Right lobe of liver (tissue), 6 donors: ENCODE measurements at regions not wholly inside any gene's neighbourhood (a gene's known extent, or its start where the extent isn't known, plus 50 kb on each side); places are given as distances from the start of the nearest gene placed in this dataset.

Experiments used
- ATAC-seq, 4 donors: fragments of 200-7000 bp; cut with Tn5 transposase; one replicate each; pipeline ENCODE4 v1.9.1; 2020; ENCODE audit warnings: mild to moderate bottlenecking in 4 of 4, moderate library complexity in 4 of 4
- DNase-seq, 3 donors: peaks; one replicate each; pipeline ENCODE4 v3.0.0-alpha.2; 2020
- H3K27ac ChIP-seq, 3 donors: fragments of 200-600 bp; one replicate each; pipeline ENCODE4 v1.8.0; 2022
- H3K27me3 ChIP-seq, 2 donors: fragments of 200-600 bp; one replicate each; pipeline ENCODE4 v1.8.0; 2022
- H3K36me3 ChIP-seq, 4 donors: fragments of 200-600 bp; sonication (generic) in 1 of 4; one replicate each; pipeline versions ENCODE4 v1.5.1 to v1.8.0; 2017 to 2022; ENCODE audit warnings: control low read depth in 1 of 4
- H3K4me1 ChIP-seq, 4 donors: fragments of 200-600 bp; sonication (generic) in 1 of 4; one replicate each; pipeline versions ENCODE4 v1.5.1 to v1.8.0; 2017 to 2022; ENCODE audit warnings: control low read depth in 1 of 4
- H3K4me3 ChIP-seq, 3 donors: fragments of 200-600 bp; one replicate each; pipeline ENCODE4 v1.8.0; 2022
- H3K9me3 ChIP-seq, 4 donors: fragments of 200-600 bp; sonication (generic) in 1 of 4; one replicate each; pipeline versions ENCODE4 v1.5.1 to v1.8.0; 2017 to 2022; ENCODE audit warnings: control low read depth in 1 of 4
- POLR2A ChIP-seq: fragments of 450-650 bp; IDR thresholded peaks from one replicate; pipeline ENCODE4 v1.6.1; 2017; ENCODE audit warnings: antibody characterized with exemption, mild to moderate bottlenecking
- WGBS: methylation state at CpG from one replicate; pipeline ENCODE4 v1.1.6; 2018; ENCODE audit warnings: low coverage, low lambda C conversion rate; ENCODE audit not compliant: insufficient coverage; ENCODE audit errors: missing lambda C conversion rate; 5-methylcytosine and 5-hydroxymethylcytosine counted together
- intact Hi-C, 2 donors: fragments of 100-400 bp; cut with DNase I; formaldehyde crosslinking; loops; one replicate each; pipeline versions ENCODE4 v1.11.2 to v1.14.1; 2022
- TF ChIP-seq, protein P1 (sequence below), 4 donors: fragments of 200-600 bp in 3 of 4; fragments of 450-650 bp in 1 of 4; IDR thresholded peaks; one replicate each; pipeline versions ENCODE4 v1.5.1 to v1.8.0; 2016 to 2022; ENCODE audit warnings: antibody characterized with exemption in 4 of 4, mild to moderate bottlenecking in 2 of 4
- donor health status: DM: no; HTN: yes; CAD: no.
- donor health status: DM: no; HTN: no; CAD: no.
- donor health status: DM: no; HTN: no; CAD: no.
- donor health status: DM: no; HTN: yes; CAD: no.
- donor health status: DM: no; HTN: yes; CAD: no.

DNA sequence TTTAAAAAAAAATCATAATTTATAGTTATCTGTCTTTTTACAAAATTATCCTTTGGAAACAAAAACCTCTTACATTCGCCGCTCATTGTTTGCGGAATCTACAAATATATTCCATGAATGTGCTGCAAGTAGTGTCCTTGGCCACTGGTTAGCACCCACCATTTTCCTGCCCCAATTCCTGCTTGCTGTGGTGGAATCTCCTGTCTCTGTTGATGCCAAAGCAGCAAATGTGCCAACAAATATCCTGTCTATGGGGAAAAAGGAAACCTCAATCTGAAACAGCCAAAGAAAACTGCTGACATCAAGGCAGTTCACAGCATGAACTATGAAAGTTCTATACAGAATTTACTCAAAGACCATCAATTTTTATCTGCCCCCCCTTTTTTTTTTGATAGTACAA, 603.6 kb downstream of the COL12A1 start:
- no peak overlapping the region for H3K4me3 ChIP-seq
- intact Hi-C loops: no loop called here
- DNase-seq (no peak), ATAC-seq (no peak)
- H3K27ac ChIP-seq: no peak overlapping the region
- WGBS: 89% methylated on average over 3 of the region's 3 CpGs
- no peaks in the 10 kb centered on the region for H3K36me3 ChIP-seq
- H3K9me3 ChIP-seq: no peaks in the 10 kb centered on the region
- TF ChIP-seq, protein P1, sequence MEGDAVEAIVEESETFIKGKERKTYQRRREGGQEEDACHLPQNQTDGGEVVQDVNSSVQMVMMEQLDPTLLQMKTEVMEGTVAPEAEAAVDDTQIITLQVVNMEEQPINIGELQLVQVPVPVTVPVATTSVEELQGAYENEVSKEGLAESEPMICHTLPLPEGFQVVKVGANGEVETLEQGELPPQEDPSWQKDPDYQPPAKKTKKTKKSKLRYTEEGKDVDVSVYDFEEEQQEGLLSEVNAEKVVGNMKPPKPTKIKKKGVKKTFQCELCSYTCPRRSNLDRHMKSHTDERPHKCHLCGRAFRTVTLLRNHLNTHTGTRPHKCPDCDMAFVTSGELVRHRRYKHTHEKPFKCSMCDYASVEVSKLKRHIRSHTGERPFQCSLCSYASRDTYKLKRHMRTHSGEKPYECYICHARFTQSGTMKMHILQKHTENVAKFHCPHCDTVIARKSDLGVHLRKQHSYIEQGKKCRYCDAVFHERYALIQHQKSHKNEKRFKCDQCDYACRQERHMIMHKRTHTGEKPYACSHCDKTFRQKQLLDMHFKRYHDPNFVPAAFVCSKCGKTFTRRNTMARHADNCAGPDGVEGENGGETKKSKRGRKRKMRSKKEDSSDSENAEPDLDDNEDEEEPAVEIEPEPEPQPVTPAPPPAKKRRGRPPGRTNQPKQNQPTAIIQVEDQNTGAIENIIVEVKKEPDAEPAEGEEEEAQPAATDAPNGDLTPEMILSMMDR (IDR thresholded peaks at IDR 0.05): no peak
- TF ChIP-seq POLR2A: no peak
- H3K27me3 ChIP-seq: no peaks in the 10 kb centered on the region
- no peaks in the 10 kb centered on the region for H3K4me1 ChIP-seq

DNA sequence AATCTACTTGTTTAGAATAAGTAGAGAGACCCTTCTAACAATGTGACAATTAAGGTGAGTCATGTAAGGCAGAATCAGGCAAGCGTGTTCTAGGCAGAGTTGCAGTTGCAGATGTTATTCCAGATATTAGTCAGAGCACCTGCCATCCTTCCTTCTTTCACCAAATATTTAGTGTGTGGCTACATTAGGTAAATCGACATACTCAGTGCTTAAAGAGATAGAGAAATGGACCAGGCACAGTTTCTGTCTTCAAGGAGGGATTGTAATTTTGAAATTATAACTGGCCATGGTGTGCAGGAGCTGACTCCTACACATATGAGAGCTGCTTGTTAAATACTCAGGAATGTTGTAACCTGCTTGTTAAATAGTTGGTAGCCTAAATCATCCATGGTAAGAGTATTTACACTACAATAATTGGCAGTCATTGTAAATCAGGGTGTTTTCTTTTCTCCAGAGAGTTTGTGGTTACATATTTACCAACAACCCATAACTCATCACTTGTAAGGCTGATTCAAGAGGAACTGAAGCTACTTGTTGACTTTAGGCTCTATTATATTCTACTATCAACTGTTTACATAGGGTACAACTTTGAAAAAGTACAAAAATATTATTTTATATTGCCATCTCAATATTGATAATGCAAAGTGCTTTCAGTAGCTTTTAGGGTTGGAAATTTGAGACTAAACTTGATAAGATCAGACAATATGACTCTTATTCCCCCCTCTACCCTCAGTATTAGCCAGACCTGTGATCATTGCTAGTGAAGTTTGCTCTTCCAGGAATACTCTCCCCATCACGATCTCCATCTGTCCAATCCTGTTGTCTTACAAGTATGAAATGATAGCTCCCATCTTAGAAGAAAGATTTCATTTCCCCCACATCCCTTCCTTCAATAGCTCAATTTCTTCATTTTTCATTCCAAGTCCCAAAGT, 607.1 kb downstream of the COL12A1 start:
- Histone ChIP-seq H3K36me3 (no peaks in the 10 kb centered on the region), H3K9me3 (no peaks in the 10 kb centered on the region), H3K27ac (no peak overlapping the region), H3K4me1 (no peaks in the 10 kb centered on the region), H3K27me3 (no peaks in the 10 kb centered on the region), H3K4me3 (no peak overlapping the region)
- TF ChIP-seq, protein P1 (IDR thresholded peaks at IDR 0.05): no peak
- TF ChIP-seq POLR2A: no peak
- no peak for ATAC-seq
- WGBS: 61% methylated on average over 3 of the region's 3 CpGs
- intact Hi-C loops: no loop called here
- DNase-seq: no peak

DNA sequence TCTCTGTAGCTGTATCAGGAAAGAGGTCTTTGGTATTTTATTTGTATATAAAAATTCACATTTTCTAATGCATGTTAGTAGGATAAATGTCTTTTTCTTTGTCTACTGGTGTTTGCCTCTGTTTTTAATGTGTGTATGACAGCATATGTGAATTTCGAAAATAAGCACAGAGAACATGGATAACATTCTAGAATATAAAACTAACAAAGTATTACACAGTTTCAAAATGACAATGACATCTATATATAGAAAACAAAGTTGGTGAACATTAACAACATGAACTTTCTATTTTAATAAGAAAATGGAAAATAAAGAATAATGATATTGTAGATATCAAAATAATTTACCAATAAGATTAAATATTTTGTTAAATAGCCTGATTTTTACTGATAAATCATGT, 608.0 kb downstream of the COL12A1 start:
- no peak overlapping the region for H3K27ac ChIP-seq
- 73% methylated on average over 1 of the region's 1 CpG for WGBS
- ATAC-seq (no peak), DNase-seq (no peak)
- no peaks in the 10 kb centered on the region for H3K36me3 ChIP-seq
- H3K9me3 ChIP-seq: no peaks in the 10 kb centered on the region
- H3K27me3 ChIP-seq: no peaks in the 10 kb centered on the region
- intact Hi-C loops: no loop called here
- no peak overlapping the region for H3K4me3 ChIP-seq
- H3K4me1 ChIP-seq: no peaks in the 10 kb centered on the region
- TF ChIP-seq POLR2A: no peak
- TF ChIP-seq, protein P1 (IDR thresholded peaks at IDR 0.05): no peak

DNA sequence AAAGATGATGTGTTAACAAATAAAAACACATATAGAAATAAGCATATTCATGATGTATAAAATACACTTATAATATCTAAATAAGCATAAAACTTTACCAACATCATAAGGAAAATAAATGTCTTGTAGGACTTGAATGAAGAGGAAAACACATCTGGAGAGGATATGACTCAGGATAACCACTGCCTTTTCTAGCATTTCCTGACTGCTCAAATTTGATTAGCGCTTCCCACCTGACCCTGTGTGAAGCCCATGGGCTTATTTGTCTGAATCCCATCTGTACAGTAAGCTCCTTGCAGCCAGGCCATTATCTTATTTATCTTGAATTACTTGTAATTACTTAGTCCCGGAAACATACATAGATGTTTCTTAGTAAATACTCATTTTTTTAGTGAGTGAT, 608.6 kb downstream of the COL12A1 start:
- DNase-seq: no peak
- no peak for ATAC-seq
- no peak overlapping the region for H3K4me3 ChIP-seq
- no peaks in the 10 kb centered on the region for H3K9me3 ChIP-seq
- no peaks in the 10 kb centered on the region for H3K36me3 ChIP-seq
- TF ChIP-seq POLR2A: no peak
- TF ChIP-seq, protein P1 (IDR thresholded peaks at IDR 0.05): no peak
- 78% methylated on average over 2 of the region's 2 CpGs for WGBS
- intact Hi-C loops: no loop called here
- no peaks in the 10 kb centered on the region for H3K27me3 ChIP-seq
- no peak overlapping the region for H3K27ac ChIP-seq
- no peaks in the 10 kb centered on the region for H3K4me1 ChIP-seq
